ENCODE measurements at regions not wholly inside any gene's neighbourhood (a gene's known extent, or its start where the extent isn't known, plus 50 kb on each side); places are given as distances from the start of the nearest gene placed in this dataset.
"Not testable (repeated sequence)": the region's sequence is repeated elsewhere in the genome, so short reads cannot be mapped to it uniquely, and the experiment has no call there.

DNA sequence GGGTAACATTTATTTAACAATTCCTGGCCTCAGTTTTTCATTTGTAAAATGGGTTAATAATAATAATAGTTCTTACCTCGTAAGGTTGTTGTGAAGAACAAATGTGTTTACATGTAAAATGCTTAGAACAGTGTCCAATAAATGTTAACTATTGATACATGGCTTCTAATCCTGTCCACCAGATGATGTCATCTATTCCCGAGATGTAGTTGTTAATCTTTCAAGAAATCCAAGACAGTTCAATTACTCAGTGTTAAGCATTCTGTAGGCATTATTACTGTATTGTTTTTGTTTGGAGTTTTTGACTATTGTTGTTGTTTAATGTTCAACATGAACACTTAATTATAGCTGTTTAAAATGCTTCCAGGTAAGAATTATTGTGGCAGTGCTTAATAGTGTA lies 131.0 kb upstream of the FNDC3A start:
- no peak for DNase-seq (ENCODE audit: low read depth)

DNA sequence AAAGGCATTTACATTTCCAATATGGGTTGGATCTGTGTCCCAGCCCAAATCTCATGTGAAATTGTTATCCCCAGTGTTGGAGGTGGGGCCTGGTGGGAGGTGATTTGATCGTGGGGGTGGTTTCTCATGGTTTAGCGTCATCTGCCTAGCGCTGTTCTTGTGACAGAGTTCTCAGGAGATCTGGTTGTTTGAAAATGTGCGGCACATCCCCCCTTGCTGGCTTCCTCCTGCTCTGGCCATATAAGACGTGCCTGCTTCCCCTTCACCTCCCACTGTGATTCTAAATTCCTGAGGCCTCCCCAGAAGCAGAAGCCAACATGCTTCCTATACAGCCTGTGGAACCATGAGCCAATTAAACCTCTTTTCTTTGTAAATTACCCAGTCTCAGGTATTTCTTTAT lies 126.2 kb upstream of the FNDC3A start:
- no peak for DNase-seq (ENCODE audit: low read depth)

DNA sequence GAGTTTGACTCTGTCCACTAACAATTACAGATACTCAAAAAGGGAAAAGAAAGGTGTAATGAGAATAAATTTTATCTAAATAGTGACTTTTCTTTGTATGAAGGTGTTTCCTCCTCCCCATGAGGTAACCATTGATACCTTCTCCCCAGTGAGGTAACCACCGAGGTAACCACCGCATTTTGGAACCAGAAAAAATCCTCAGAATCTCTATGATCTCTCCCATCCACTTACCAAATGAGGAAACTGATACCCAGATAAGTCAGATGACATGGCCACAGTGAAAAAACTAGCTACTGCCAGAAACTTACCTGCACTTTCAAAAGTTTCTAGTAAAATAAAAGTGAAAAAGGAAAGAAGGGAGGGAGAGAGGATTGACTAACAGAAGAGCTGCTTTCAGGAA lies 124.0 kb upstream of the FNDC3A start:
- DNase-seq (ENCODE audit: low read depth) = no peak

DNA sequence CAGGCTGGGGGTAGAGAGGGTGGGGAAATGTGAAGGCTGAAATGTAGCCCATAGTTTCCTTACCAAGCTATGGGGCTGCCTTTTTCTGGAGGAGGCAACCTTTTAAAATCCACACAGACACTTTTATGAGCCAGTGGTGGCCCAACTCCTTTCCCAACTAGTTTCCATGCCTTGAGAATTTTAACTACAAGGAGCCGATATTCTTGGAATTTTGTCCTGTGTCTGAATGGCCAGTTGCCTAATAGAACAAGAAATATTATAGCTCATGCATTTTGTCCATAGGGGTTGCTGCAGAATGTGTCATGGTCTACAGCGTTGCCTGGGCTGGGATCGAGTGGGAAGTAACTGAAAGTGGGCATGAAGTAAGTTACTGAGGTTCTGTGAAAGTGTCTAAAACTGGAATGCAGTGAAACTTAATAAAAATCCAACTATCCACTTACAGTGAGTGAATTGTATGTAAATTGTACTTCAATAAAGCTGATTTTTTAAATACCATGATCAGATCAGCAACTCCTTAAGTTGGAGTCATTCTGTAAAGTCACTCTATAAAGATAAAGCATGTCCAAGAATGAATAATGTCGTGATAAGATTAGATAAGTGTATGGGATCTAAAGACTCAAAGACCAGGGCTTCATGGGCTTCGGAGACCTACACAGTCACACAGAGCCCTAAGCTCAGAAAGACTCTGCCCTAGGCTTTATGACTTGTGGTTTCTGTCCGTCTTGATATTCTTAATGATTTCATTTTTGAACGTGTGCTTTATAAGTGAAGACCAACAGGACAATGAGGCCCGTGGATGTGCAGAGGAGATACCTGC lies 122.6 kb upstream of the FNDC3A start:
- no peak for DNase-seq (ENCODE audit: low read depth)

DNA sequence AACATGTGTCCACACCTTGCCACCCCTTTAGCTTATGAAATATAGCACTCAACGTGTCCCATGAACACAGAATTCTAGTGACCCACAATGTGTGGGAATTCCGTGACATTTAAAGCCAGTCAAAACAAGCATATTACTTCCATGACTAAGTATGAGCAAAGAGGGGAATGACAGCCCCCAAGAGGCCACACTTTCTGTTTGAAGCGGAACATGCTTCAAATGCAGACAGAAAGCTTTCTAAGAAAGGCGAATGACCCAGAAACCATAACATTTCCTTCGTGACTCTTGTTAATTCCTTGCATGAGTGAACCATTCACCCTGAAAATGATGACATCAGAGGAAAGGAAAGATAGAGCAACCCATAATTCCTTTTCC lies 122.0 kb upstream of the FNDC3A start:
- peak; percentile 28 for DNase-seq (ENCODE audit: low read depth)

DNA sequence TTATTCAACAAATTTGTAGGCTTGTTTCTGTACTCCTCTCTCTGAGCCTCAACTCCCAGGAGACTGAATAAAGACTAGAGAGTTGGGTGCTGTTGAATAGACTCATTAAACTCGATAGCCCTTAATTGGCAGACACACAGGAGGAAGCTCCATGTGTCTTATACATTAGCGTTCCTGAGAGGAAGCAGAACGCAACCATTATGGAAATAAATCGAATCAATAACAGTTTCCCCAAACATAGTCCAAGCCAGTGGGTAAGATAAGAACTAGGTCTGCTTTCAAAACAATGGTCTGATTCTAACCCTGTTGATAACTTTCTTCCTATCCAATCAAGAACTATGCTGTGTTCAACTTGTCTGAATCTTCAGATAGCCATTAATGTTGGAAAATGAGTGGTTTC lies 118.1 kb upstream of the FNDC3A start:
- DNase-seq (ENCODE audit: low read depth) = no peak

DNA sequence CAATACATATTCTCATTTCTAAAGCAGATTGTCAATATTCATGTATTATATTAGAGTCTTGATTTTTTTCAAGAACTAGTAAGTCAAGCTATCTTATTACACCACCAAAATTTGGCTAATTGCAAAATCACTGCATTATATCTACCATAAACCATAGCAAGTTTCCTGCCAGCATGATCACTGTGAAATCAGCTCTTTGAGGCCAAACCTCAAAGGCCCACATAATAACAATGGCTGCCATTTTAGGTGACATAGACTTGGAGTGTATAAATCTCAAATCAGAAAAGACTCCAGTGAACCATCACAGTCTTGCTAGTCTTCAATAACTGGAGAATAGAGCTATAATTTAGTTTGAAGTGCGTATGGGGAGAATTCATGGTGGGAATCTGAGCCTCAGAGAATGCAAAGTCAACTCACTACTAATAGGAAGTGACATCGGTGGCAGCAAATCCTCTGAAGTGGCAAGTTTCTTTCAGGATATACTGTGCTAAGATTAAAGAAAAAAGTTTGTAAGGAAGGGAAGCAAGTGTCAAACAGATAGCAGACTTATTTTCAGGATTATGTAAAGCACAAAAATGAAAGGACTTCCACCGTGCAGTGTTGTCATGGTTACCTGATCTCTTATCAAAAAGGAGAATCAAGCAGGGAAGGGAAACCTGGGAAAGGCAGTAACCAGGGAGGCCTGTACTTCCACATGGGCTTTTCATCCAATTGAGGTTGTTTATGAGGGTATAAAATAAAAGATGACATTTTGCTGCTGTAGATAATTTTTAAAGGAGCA lies 117.4 kb upstream of the FNDC3A start:
- no peak for DNase-seq (ENCODE audit: low read depth)

DNA sequence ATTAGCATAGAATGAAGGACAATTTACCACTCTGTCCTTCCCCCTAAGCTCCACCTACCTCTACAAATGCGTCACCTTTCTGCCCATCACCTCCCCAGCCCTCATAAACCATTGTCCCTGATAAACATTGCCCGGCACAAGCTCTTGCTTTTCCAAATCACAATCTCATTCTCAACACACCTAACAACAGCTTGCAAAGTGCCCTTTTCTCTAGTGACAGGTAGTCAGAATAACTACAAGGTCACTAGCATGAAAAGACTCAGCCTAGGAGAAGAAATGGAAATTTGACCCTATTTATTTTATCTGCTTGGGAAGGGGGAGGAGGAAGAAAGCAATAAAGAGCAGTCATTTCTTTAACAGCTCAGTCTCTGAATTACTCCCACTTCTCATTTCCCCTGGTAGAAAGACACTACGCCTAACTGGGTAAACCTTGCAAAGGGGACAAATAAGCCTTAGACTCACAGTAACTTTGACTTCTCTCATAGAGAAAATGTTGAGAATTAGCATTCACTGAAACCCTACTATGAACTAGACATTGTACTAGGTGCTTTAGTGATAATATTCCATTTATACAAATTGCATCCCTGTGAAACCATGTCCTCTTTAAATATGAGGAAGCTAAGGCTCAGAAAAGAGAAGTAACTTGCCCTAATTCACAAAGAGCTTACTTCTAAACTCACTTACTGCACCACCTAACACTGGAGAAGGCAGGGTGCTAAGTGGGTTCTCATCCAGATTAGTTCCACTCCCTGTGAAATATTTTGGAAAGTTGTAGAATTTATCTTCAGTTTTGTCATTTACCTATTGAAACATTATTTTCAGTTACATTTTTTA lies 116.2 kb upstream of the FNDC3A start:
- no peak for DNase-seq (ENCODE audit: low read depth)

DNA sequence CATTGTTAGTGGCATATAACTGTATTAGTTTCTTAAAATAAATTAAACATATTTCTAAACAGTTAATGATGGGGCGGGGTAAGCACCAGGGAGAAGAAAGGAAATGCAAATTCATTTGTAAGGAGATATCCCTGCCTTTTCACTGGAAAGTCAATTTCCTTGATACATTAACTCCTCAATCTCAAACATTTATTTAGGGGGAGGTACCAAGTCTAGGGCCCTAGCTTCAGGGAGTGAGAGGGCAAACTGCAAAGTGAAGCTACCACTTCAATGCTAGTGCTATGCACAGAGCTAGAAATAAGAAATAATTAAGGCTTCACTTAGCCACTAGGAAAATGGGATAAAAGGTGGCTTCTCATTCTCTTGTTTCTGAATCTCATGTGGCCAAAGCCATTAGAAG lies 115.3 kb upstream of the FNDC3A start:
- no peak for DNase-seq (ENCODE audit: low read depth)

DNA sequence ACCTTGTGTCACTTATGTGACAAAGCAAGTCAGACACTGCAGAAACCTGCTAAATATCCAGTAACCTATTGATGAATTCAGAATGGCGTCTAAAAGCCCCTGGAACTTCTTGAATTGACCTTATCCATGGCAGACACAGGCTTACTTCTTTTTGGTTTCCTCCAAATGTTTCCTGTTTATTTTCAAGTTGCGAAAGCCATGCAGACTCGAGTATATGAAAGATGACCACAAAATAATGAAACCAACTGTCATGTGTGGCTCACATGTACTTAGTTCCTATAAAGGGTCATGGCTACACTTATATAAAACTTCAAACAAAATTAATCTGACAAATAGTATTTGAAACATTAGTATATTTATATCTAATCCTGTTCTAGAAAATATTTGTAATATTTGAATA lies 113.1 kb upstream of the FNDC3A start:
- DNase-seq (ENCODE audit: low read depth) = no peak

DNA sequence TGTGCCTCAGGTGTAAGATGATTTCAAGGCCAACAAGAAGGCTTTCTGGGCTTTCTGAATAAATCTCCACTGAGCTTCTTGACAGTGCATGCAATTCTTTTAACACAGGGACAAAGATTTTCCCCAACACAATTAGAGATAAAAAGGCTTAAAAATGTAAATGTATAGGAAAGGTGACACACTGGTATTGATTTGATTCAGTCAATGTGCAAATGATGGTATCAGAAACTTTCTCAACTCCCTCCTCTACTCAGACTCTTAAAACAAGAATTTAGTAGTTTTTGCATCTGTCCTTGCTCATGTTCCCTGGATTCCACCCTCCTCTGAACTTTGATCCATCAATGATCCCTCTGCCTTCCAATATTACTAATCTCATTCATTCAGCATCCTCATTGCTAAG lies 111.6 kb upstream of the FNDC3A start:
- DNase-seq (ENCODE audit: low read depth) = no peak

DNA sequence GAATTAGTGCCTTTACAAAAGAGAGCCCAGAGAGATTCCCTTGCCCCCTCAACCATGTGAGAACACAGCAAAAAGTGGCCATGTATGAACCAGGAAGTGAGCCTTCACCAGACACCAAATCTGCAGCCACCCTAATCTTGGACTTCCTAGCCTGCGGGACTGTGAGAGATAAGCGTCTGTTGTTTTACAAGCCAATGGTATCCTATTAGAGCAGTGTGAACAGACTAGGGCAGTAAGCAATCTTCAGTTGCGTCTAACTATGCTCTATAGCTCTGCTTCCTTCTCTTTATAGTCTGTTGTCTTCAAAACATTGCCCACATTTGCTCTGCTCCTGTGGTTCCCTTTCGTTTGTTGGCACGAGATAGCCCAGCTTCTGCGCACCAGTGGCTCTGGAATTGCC lies 109.5 kb upstream of the FNDC3A start:
- DNase-seq (ENCODE audit: low read depth) = no peak

DNA sequence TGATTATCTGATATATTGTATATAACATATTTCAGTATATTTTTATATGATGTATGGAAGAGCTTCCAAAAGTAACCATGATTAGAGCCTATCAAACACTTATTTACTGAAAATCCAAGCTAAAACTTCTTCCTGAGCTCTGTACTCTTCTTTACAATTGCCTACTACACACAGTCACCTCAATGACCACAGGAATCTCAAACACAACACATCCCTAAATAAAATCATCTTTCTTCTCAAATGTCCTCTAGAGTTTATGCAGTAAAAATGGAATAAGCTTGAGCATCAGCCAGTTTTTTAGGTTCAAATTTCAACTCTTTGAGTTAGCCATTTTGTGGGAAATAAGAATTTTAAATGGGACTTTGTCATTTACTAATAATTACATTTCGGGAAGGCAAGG lies 102.6 kb upstream of the FNDC3A start:
- DNase-seq (ENCODE audit: low read depth) = no peak

DNA sequence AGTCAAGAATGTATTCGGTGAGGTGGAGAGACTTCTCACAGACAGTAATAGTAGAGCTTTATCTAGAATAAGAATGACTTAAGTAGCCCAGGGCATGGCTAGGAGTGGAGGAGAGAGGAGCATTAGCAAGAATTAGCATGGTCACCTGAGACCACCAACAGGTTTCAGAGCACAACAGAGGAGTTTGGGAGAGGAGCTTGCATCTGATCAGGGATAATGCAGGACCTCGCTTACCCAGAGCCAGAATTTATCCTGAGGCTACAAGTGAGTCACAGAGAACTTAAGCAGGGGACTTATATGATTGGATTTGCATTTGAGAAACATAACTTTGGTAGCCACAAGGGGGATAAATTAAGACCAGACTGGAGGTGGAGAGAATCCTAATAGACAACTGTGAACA lies 102.1 kb upstream of the FNDC3A start:
- DNase-seq (ENCODE audit: low read depth) = no peak

DNA sequence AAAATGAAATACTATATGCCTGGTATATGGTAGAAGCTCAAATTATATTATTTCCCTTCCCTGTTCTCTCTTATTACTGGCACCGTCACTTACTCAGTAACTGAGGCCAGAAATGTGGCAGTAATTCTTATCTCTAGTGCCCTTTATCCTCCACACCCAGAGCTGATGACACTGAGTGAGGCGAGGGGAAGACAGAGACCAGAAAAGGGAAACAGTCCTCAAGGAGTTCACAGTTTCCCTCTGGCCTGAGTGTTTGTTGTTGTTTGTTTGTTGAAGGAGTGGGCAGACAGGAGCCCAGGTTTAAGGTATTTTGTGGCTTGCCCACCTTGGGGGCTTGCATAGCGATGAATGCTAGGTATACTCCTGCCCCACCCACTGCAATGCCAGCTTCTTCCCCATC lies 101.5 kb upstream of the FNDC3A start:
- no peak for DNase-seq (ENCODE audit: low read depth)

DNA sequence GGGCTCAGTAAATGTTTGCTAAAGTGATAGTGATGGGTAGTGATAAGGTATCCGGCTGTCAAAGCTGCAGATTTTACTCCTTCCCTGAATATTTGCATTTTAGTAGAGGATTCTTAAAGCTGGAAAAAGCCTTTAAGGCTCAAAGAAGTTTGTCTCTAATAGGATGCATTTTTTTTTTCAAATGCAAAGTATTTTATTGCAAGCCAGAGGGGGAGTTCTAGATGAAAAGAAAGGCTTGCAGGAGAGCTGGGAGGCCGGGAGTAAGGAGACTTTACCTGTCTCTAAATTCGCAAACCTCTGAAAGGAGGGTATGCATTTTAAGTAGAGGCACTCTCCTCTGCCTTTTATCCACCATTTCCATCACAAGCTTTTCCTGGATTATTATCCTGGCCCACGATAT lies 100.7 kb upstream of the FNDC3A start:
- no peak for DNase-seq (ENCODE audit: low read depth)

DNA sequence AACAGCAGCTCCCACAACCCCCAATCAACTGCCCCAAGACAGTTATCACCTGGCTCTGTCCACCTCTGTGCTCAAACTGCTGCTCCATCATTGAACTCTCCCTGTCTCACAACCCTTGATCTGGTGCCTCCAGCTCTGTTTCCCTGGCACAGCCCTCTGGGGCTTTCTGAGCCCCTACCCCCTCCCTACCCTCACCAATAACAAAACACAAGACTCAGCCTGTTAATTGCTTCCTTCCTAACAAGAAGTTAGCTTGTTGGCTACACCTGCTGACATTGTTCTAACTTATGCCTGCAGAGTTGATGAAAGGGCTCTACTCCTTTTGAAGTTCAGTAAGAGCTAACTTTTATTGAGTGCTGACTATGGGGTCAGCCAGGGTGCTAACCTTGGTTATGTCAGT lies 99.4 kb upstream of the FNDC3A start:
- DNase-seq (ENCODE audit: low read depth) = no peak

DNA sequence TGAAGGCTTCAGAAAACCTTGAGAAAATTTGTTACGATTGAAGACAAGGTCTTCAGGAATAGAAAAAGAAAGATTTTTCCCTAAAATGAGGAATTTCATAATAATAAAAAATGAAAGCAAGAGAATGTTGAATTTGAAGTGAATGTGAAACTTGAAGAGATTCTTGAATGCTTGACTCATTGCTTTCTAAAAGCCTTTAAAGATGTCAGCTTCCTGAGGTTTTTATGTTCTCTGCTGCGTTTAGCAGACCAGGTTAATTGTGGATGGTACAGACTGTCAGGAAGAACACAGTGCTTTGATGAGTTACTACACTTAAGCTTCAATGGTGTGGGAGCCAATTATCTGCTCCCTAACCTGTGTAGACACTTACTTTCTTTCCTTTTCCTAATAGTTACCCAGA lies 96.3 kb upstream of the FNDC3A start:
- DNase-seq (ENCODE audit: low read depth) = no peak

DNA sequence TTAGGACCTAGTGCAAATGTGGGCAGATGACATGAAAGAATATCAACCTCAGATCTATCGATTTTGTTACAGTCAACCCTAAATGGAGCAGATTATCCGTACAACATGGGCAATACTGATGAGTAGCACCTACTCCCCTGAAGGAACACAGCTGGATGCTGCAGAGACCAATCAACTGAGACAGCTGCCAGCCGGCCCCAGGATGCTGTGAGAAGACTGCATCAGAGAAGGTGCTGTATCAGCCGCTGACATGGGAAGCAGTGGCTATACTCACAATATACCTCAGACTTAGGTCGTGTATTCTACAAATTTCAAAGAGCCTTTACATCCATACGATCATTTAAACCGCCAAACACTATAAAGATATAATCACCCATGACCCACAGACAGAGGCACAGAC lies 95.9 kb upstream of the FNDC3A start:
- no peak for DNase-seq (ENCODE audit: low read depth)

DNA sequence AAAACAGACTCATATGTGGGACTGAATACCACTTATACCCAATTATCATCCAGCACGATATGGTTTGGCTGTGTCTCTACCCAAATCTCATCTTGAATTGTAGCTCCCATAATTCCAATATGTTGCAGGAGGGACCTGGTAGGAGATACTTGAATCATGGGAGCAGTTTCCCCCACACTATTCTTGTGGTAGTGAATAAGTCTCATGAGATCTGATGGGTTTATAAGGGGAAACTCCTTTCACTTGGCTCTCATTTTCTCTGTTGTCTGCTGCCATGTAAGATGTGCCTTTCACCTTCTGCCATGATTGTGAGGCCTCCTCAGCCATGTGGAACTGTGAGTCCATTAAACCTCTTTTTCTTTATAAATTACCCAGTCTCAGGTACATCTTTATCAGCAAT lies 91.9 kb upstream of the FNDC3A start:
- DNase-seq (ENCODE audit: low read depth) = not testable (repeated sequence)

DNA sequence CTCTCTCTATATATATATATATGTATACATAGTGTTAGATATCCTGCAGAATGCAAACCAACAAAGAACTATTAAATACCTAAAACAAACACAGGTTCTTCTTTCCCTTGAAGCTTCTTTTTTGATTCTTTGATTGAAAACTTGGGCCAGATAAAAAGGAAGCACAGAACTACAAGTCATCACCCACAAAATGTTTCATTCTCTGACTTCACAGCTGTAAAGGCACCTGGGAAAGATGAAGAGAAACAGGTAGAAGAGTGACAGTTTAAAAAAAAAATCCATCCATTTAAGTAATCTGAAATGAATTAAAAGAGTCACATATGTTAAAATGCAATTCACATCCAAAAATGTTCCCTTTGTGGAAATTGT lies 90.7 kb upstream of the FNDC3A start:
- DNase-seq (ENCODE audit: low read depth) = no peak

DNA sequence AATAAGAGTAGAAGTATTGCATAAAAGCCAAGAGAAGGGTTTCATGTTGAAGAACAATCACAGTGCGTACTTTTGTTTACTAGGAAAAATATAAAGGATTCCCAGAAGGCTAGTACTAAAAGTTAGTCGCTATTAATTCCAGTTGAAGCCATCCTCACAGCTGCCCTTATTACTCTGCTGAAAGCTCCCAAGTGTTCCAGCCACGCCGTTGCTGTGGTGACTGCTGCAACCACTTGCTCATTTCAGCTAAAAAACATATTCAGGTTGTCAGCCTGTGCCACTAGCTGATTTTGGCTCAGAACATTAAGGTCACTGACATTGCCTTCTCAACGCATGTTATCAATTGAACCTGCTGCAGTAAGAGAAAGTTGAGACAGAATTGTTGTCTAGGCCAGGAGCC lies 87.1 kb upstream of the FNDC3A start:
- DNase-seq (ENCODE audit: low read depth) = no peak

DNA sequence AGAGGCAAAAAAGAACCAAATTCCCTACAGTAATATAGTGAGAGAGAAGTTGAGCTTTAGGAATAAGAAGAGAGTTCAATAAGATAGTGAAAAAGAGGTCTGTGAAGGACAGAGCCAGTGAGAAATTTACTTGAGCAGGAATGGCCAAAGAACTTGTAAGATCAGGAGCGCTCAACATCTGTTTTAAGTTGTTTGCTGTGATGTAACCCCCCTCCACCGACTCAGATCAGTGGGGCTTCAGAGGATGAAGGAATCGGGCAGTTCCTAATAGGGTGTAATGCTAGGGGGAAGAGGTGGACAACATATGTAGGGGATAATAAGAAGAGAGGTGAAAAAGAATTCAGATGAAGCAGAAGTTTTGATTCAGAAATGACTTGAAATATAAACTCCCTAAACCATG lies 85.3 kb upstream of the FNDC3A start:
- no peak for DNase-seq (ENCODE audit: low read depth)

Measured in activated T-cell treated with anti-CD3 and anti-CD28 coated beads for 24 hours (primary cell).